Hepatocyte (in vitro differentiated cells): ENCODE measurements at regions not wholly inside any gene's neighbourhood (a gene's known extent, or its start where the extent isn't known, plus 50 kb on each side); places are given as distances from the start of the nearest gene placed in this dataset.

ENCODE experiments used
- DNase-seq: peaks from one replicate; pipeline ENCODE4 v3.0.0-alpha.2; 2016; ENCODE audit warnings: low spot score
- H2AFZ ChIP-seq: fragments of 200-600 bp; sonication (generic); 2 replicates; pipeline ENCODE4 v1.6.0; 2016; ENCODE audit warnings: antibody characterized with exemption, mild to moderate bottlenecking
- H3K27ac ChIP-seq: fragments of 200-600 bp; sonication (generic); 2 replicates; pipeline ENCODE4 v1.5.1; 2016; ENCODE audit warnings: mild to moderate bottlenecking
- H3K27me3 ChIP-seq: fragments of 200-600 bp; sonication (generic); 2 replicates; pipeline ENCODE4 v1.6.1; 2016
- H3K36me3 ChIP-seq: fragments of 200-600 bp; sonication (generic); replicated peaks from 2 replicates; pipeline ENCODE4 v1.5.1; 2016; ENCODE audit warnings: low read depth; ENCODE audit not compliant: insufficient read depth
- H3K4me1 ChIP-seq: fragments of 200-600 bp; sonication (generic); 2 replicates; pipeline ENCODE4 v1.5.1; 2016; ENCODE audit warnings: mild to moderate bottlenecking, moderate library complexity; ENCODE audit not compliant: insufficient read depth
- H3K4me2 ChIP-seq: fragments of 200-600 bp; sonication (generic); 2 replicates; pipeline ENCODE4 v1.6.0; 2016
- H3K4me3 ChIP-seq: fragments of 200-600 bp; sonication (generic); 2 replicates; pipeline ENCODE4 v1.5.1; 2016; ENCODE audit warnings: mild to moderate bottlenecking
- H3K79me2 ChIP-seq: fragments of 200-600 bp; sonication (generic); 2 replicates; pipeline ENCODE4 v1.6.0; 2017; ENCODE audit warnings: mild to moderate bottlenecking
- H3K9me2 ChIP-seq: fragments of 200-600 bp; sonication (generic); replicated peaks from 2 replicates; pipeline ENCODE4 v1.6.0; 2017; ENCODE audit warnings: mild to moderate bottlenecking; ENCODE audit not compliant: insufficient read depth
- H3K9me3 ChIP-seq: fragments of 200-600 bp; sonication (generic); 2 replicates; pipeline ENCODE4 v1.5.1; 2016; ENCODE audit warnings: low read depth, mild to moderate bottlenecking
- H4K20me1 ChIP-seq: fragments of 200-600 bp; sonication (generic); 2 replicates; pipeline ENCODE4 v1.6.0; 2016; ENCODE audit warnings: mild to moderate bottlenecking; ENCODE audit not compliant: insufficient read depth, poor library complexity, severe bottlenecking
- EZH2 ChIP-seq: fragments of 200-600 bp; sonication (generic); IDR thresholded peaks from 2 replicates; pipeline ENCODE4 v1.6.1; 2016; ENCODE audit warnings: antibody characterized with exemption, mild to moderate bottlenecking, borderline replicate concordance
- EZH2phosphoT487 ChIP-seq: fragments of 200-600 bp; sonication (generic); IDR thresholded peaks from one replicate; pipeline ENCODE4 v1.6.1; 2018; ENCODE audit warnings: antibody characterized with exemption, mild to moderate bottlenecking, low read depth, moderate library complexity; ENCODE audit not compliant: unreplicated experiment, severe bottlenecking
- WGBS: methylation state at CpG from one replicate; pipeline ENCODE4 v1.1.6; 2016; ENCODE audit warnings: low lambda C conversion rate; ENCODE audit errors: missing lambda C conversion rate; 5-methylcytosine and 5-hydroxymethylcytosine counted together
- TF ChIP-seq, protein P1 (sequence below): fragments of 200-600 bp; sonication (generic); IDR thresholded peaks from 2 replicates; pipeline ENCODE4 v1.5.1; 2016; ENCODE audit warnings: antibody characterized with exemption, mild to moderate bottlenecking; ENCODE audit not compliant: poor library complexity

DNA sequence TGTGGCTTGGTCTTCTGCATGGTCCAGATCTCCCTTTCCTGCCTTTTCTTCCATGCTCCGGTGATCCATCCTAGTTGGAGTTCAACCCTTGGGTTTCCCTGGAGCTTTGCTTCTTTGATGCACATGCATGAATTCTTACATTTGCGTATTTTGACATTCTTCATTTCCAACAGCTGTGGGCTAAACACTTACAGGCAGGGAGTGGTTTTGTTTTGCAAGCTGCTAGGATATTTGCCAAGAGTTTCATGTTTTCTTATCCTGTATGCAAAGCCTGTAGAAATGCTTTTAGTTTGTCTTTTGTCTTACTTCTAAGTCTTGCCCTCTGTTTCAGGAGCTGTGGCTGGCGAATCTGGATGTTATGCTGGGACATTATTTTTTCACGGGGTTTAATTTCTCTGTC lies 90.3 kb upstream of the PAXBP1 start:
- H3K9me3 ChIP-seq: no peaks in the 10 kb centered on the region

DNA sequence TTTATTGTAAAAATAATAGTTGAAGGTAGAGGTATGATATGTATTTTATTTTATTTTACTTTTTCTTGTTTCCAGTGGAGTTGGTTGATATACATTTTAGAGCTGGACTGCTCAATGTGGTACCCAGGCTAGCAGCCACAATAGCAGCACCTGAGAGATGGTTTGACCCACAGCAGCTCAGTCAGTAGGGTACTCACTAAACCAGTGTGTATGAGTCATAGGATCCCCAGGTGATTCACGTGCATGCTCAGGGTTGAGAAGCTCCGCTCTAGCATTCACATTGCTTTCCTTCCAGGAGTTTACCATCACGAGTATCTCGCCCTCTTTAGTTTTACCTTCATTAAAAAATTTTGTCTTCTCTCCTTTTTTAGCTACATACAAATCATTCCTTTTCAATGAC lies 96.0 kb upstream of the PAXBP1 start:
- Histone ChIP-seq H3K4me3 (no peak overlapping the region), H3K4me1 (no peaks in the 10 kb centered on the region), H3K27ac (no peak overlapping the region), H3K79me2 (no peaks in the 10 kb centered on the region), H3K9me3 (no peaks in the 10 kb centered on the region), H3K36me3 (no peaks in the 10 kb centered on the region), H3K4me2 (no peak overlapping the region), H4K20me1 (no peaks in the 10 kb centered on the region), H3K27me3 (peaks cover 27% of the 10 kb centered on the region), H3K9me2 (no peaks in the 10 kb centered on the region), H2AFZ (no peak overlapping the region)
- WGBS: 74% methylated on average over 4 of the region's 4 CpGs
- no peak for DNase-seq
- TF ChIP-seq EZH2phosphoT487 (no peak), EZH2 (no peak)
- TF ChIP-seq, protein P1, sequence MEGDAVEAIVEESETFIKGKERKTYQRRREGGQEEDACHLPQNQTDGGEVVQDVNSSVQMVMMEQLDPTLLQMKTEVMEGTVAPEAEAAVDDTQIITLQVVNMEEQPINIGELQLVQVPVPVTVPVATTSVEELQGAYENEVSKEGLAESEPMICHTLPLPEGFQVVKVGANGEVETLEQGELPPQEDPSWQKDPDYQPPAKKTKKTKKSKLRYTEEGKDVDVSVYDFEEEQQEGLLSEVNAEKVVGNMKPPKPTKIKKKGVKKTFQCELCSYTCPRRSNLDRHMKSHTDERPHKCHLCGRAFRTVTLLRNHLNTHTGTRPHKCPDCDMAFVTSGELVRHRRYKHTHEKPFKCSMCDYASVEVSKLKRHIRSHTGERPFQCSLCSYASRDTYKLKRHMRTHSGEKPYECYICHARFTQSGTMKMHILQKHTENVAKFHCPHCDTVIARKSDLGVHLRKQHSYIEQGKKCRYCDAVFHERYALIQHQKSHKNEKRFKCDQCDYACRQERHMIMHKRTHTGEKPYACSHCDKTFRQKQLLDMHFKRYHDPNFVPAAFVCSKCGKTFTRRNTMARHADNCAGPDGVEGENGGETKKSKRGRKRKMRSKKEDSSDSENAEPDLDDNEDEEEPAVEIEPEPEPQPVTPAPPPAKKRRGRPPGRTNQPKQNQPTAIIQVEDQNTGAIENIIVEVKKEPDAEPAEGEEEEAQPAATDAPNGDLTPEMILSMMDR: no peak

More for the DNA sequence above, 90.3 kb upstream of the PAXBP1 start:
- TF ChIP-seq EZH2phosphoT487: no peak
- TF ChIP-seq, protein P1: no peak
- no peak for TF ChIP-seq EZH2
- H3K4me2 ChIP-seq: no peak overlapping the region
- no peaks in the 10 kb centered on the region for H3K9me2 ChIP-seq
- no peak overlapping the region for H2AFZ ChIP-seq
- 70% methylated on average over 4 of the region's 4 CpGs for WGBS
- no peak overlapping the region for H3K27ac ChIP-seq
- no peaks in the 10 kb centered on the region for H3K79me2 ChIP-seq
- no peak overlapping the region for H3K4me3 ChIP-seq
- H3K36me3 ChIP-seq: no peaks in the 10 kb centered on the region
- H3K4me1 ChIP-seq: no peaks in the 10 kb centered on the region
- H3K27me3 ChIP-seq: peaks cover 22% of the 10 kb centered on the region
- DNase-seq: no peak
- H4K20me1 ChIP-seq: no peaks in the 10 kb centered on the region

DNA sequence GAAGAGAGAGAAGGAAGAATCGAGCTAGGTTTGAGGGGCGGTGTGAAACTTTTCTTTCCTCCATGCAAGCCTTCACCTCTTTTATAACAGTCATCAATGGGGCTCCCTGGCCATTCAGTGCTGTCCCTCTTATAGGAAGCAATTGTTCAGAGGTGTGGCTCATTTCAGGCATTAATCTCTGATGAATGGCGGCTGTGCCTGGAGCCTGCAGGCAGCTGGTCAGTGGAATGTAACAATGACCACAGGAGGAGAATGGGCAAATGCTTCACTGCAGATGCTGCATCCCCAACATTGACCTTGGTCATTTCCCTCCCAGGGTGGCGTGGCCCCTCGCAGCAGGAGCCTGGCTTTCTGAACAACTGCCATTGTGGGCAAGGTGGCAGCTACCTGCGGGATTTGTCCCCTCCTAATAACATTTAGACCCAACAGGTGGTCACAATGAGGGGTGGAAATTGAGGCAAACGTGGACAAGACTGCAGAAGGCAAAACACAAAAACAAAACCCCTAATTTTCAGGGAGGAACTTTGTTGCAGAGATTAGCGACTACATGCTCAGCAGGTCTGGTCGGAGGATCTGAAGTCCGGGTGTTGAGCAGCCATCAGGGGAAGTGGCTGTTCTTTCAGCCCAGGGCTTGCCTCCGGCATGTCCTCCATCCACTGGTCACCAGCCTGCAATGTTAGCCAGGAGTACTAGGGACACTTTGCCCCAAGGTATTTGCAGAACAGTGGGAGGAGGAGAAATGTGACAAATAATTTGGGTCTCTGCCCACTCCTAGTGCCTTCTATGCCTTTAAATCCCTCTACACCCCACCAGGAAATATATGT lies 97.3 kb upstream of the PAXBP1 start:
- H2AFZ ChIP-seq: no peak overlapping the region

More for the DNA sequence above, 97.3 kb upstream of the PAXBP1 start:
- no peaks in the 10 kb centered on the region for H3K4me1 ChIP-seq
- no peak for DNase-seq
- TF ChIP-seq EZH2 (no peak), EZH2phosphoT487 (no peak)
- TF ChIP-seq, protein P1: no peak
- H3K27me3 ChIP-seq: peaks cover 18% of the 10 kb centered on the region
- WGBS: 87% methylated on average over 11 of the region's 11 CpGs
- no peak overlapping the region for H3K4me2 ChIP-seq
- H3K27ac ChIP-seq: no peak overlapping the region
- H3K9me3 ChIP-seq: no peaks in the 10 kb centered on the region
- no peaks in the 10 kb centered on the region for H3K79me2 ChIP-seq
- no peaks in the 10 kb centered on the region for H3K36me3 ChIP-seq
- no peaks in the 10 kb centered on the region for H3K9me2 ChIP-seq
- H4K20me1 ChIP-seq: no peaks in the 10 kb centered on the region
- H3K4me3 ChIP-seq: no peak overlapping the region
